A549 (cell line): ENCODE measurements at regions not wholly inside any gene's neighbourhood (a gene's known extent, or its start where the extent isn't known, plus 50 kb on each side); places are given as distances from the start of the nearest gene placed in this dataset.

ENCODE experiments used
- ATAC-seq, 2 experiments: fragments of 200-7000 bp in 1 of 2; fragments of >200 bp in 1 of 2; cut with Nextera tagmentation in 1 of 2; cut with Tn5 transposase in 1 of 2; 3 replicates each; pipeline versions ENCODE4 v1.8.0 to v1.9.1; 2018 to 2020; ENCODE audit warnings: mild to moderate bottlenecking in 1 of 2, moderate library complexity in 1 of 2
- CTCF ChIA-PET: fragments of 300-600 bp; sonication (Branson Sonifier 250); formaldehyde crosslinking; extraction: SDS; loops from one replicate; lab custom pipeline; 2021; ENCODE audit warnings: antibody characterized with exemption, inconsistent platforms; lab: Yijun Ruan, JAX
- POLR2A ChIA-PET: fragments of 350-600 bp; formaldehyde crosslinking; extraction: SDS; loops from one replicate; lab custom pipeline; 2021; ENCODE audit warnings: antibody characterized with exemption, inconsistent platforms; lab: Yijun Ruan, JAX
- DNase-seq, 2 experiments: peaks; one replicate each; pipeline versions ENCODE4 v3.0.0 to v3.0.0-alpha.2; 2011 to 2016; ENCODE audit warnings: low read depth in 1 of 2, low spot score in 1 of 2
- FAIRE-seq: peaks from 2 replicates; lab custom pipeline; 2011; peaks lifted over from hg19 to GRCh38; lab: Jason Lieb, UNC
- H3K27ac ChIP-seq, 2 experiments: fragments of >200 bp; sonication (Bioruptor Twin); formaldehyde crosslinking; 3 replicates each; pipeline ENCODE4 v1.5.1; 2016 to 2017
- H3K4me1 ChIP-seq: fragments of >200 bp; sonication (Bioruptor Twin); formaldehyde crosslinking; 3 replicates; pipeline ENCODE4 v1.6.1; 2016
- H3K4me2 ChIP-seq: fragments of >200 bp; sonication (Bioruptor Twin); formaldehyde crosslinking; 3 replicates; pipeline ENCODE4 v1.6.1; 2016
- H3K4me3 ChIP-seq: fragments of >200 bp; sonication (Bioruptor Twin); formaldehyde crosslinking; 3 replicates; pipeline ENCODE4 v1.5.1; 2016
- H3K9me3 ChIP-seq: fragments of >200 bp; sonication (Bioruptor Twin); formaldehyde crosslinking; 3 replicates; pipeline ENCODE4 v1.6.1; 2016
- BHLHE40 ChIP-seq: IDR thresholded peaks from 2 replicates; pipeline ENCODE4 v1.6.1; 2012; ENCODE audit warnings: low read depth, low read length, inconsistent platforms
- CBX2 ChIP-seq: fragments of 200-600 bp; sonication (generic); IDR thresholded peaks from 2 replicates; pipeline ENCODE4 v1.6.1; 2016; ENCODE audit warnings: low read depth, mild to moderate bottlenecking, borderline replicate concordance
- CHD4 ChIP-seq: fragments of 200-600 bp; sonication (generic); IDR thresholded peaks from 2 replicates; pipeline ENCODE4 v1.6.1; 2016; ENCODE audit warnings: antibody characterized with exemption, mild to moderate bottlenecking, borderline replicate concordance
- E2F6 ChIP-seq: IDR thresholded peaks from 2 replicates; pipeline ENCODE4 v1.6.1; 2012; ENCODE audit warnings: low read depth, borderline replicate concordance
- EHF ChIP-seq: fragments of 250-450 bp; sonication (Bioruptor Pico); IDR thresholded peaks from 2 replicates; pipeline ENCODE4 v1.5.0; 2020; ENCODE audit warnings: mild to moderate bottlenecking
- EHMT2 ChIP-seq: fragments of 200-600 bp; sonication (generic); IDR thresholded peaks from 2 replicates; pipeline ENCODE4 v1.6.1; 2016; ENCODE audit warnings: antibody characterized with exemption, low read depth, mild to moderate bottlenecking, moderate library complexity
- ELK1 ChIP-seq: fragments of 150-350 bp; IDR thresholded peaks from 2 replicates; pipeline ENCODE4 v1.6.1; 2014; ENCODE audit warnings: low read depth, mild to moderate bottlenecking, low read length
- EP300 ChIP-seq, 2 experiments: fragments of >200 bp; sonication (Bioruptor Twin); formaldehyde crosslinking; IDR thresholded peaks; 2 replicates in 1 of 2; 3 replicates in 1 of 2; pipeline ENCODE4 v1.6.1; 2016 to 2017
- FOSB ChIP-seq: fragments of 250-450 bp; sonication (Bioruptor Pico); IDR thresholded peaks from 2 replicates; pipeline ENCODE4 v1.5.0; 2020; ENCODE audit warnings: mild to moderate bottlenecking, moderate library complexity
- FOSL2 ChIP-seq, 2 experiments: fragments of 450-650 bp in 1 of 2; fragments of >200 bp in 1 of 2; sonication (Bioruptor Twin) in 1 of 2; formaldehyde crosslinking; IDR thresholded peaks; 2 replicates each; pipeline versions ENCODE4 v1.5.0 to v1.6.1; 2016 to 2020; ENCODE audit warnings: mild to moderate bottlenecking in 1 of 2, moderate library complexity in 1 of 2
- FOXS1 ChIP-seq: fragments of 250-450 bp; sonication (Bioruptor Pico); IDR thresholded peaks from 2 replicates; pipeline ENCODE4 v1.5.0; 2020; ENCODE audit warnings: mild to moderate bottlenecking, moderate library complexity
- GATA3 ChIP-seq: IDR thresholded peaks from 2 replicates; pipeline ENCODE4 v1.6.1; 2012; ENCODE audit warnings: borderline replicate concordance
- HDAC2 ChIP-seq: fragments of 200-600 bp; sonication (generic); IDR thresholded peaks from 2 replicates; pipeline ENCODE4 v1.6.1; 2016
- HOXA7 ChIP-seq: fragments of 250-450 bp; sonication (Bioruptor Pico); IDR thresholded peaks from 2 replicates; pipeline ENCODE4 v1.5.0; 2020; ENCODE audit warnings: mild to moderate bottlenecking, moderate library complexity
- HOXB13 ChIP-seq: fragments of 250-450 bp; sonication (Bioruptor Pico); IDR thresholded peaks from 2 replicates; pipeline ENCODE4 v1.5.0; 2020; ENCODE audit warnings: low read depth, mild to moderate bottlenecking, moderate library complexity
- MAFK ChIP-seq: fragments of 450-650 bp; IDR thresholded peaks from 2 replicates; pipeline ENCODE4 v1.6.1; 2014; ENCODE audit not compliant: partially characterized antibody
- MAX ChIP-seq: IDR thresholded peaks from 2 replicates; pipeline ENCODE4 v1.6.1; 2012
- POLR2A ChIP-seq: IDR thresholded peaks from 2 replicates; pipeline ENCODE4 v1.6.1; 2012; ENCODE audit warnings: mild to moderate bottlenecking, low read length
- RAD21 ChIP-seq, 2 experiments: fragments of >200 bp in 1 of 2; sonication (Bioruptor Twin) in 1 of 2; formaldehyde crosslinking in 1 of 2; IDR thresholded peaks in 1 of 2; conservative IDR thresholded peaks in 1 of 2; 2 replicates in 1 of 2; 3 replicates in 1 of 2; pipeline ENCODE4 v1.6.1; 2012 to 2018; ENCODE audit warnings: inconsistent platforms in 1 of 2
- SMC3 ChIP-seq: fragments of >200 bp; sonication (Bioruptor Twin); formaldehyde crosslinking; IDR thresholded peaks from 3 replicates; pipeline ENCODE4 v1.6.1; 2018; ENCODE audit warnings: inconsistent platforms
- TFCP2L1 ChIP-seq: fragments of 250-450 bp; sonication (Bioruptor Pico); IDR thresholded peaks from 2 replicates; pipeline ENCODE4 v1.5.0; 2021; ENCODE audit warnings: mild to moderate bottlenecking
- TP53 ChIP-seq: fragments of 250-450 bp; sonication (Bioruptor Pico); IDR thresholded peaks from 2 replicates; pipeline ENCODE4 v1.5.0; 2021; ENCODE audit warnings: mild to moderate bottlenecking, moderate library complexity
- ZC3H11A ChIP-seq: fragments of 450-650 bp; IDR thresholded peaks from 2 replicates; pipeline ENCODE4 v1.6.1; 2014; ENCODE audit warnings: antibody characterized with exemption, mild to moderate bottlenecking
- ZNF302 ChIP-seq: fragments of 250-450 bp; sonication (Bioruptor Pico); IDR thresholded peaks from 2 replicates; pipeline ENCODE4 v1.9.0; 2021; ENCODE audit warnings: inconsistent platforms, mild to moderate bottlenecking, moderate library complexity
- WGBS: methylation state at CpG from one replicate; pipeline ENCODE4 v1.1.6; 2017; ENCODE audit errors: missing lambda C conversion rate; 5-methylcytosine and 5-hydroxymethylcytosine counted together

- ATAC-seq (no peak), DNase-seq (no peak), FAIRE-seq (no peak)
- Histone ChIP-seq H3K4me2 (no peak overlapping the region), H3K9me3 (no peaks in the 10 kb centered on the region), H3K4me3 (no peak overlapping the region), H3K27ac (no peak overlapping the region), H3K4me1 (no peaks in the 10 kb centered on the region)
- ChIA-PET CTCF (no interaction called here), POLR2A (no interaction called here)
- WGBS, result 58% methylated on average over 7 of the region's 7 CpGs
- TF ChIP-seq MAFK (no peak), CBX2 (no peak), EHMT2 (no peak)
These were observed 99.6 kb downstream of the ODF2L start for GRCh38 chr1:86296305-86297205.

- FAIRE-seq, result no peak
- no peak overlapping the region for H3K27ac ChIP-seq
- TF ChIP-seq FOSL2 (IDR thresholded peaks at IDR 0.05) (no peak), FOSL2 (CRISPR knock-in tag; IDR thresholded peaks at IDR 0.05) (no peak), GATA3 (no peak), EHF (CRISPR knock-in tag) (no peak), HDAC2 (no peak), HOXA7 (no peak), BHLHE40 (no peak), ZC3H11A (no peak), EP300 (IDR thresholded peaks at IDR 0.05) (no peak), MAX (no peak), TFCP2L1 (CRISPR knock-in tag) (no peak), FOSB (no peak), ELK1 (no peak), ZNF302 (CRISPR knock-in tag) (no peak), SMC3 (no peak), FOXS1 (CRISPR knock-in tag) (no peak), RAD21 (conservative IDR thresholded peaks at IDR 0.05 in 1 of 2, IDR thresholded peaks at IDR 0.05 in 1 of 2) (no peak)
- 0% methylated on average over 1 of the region's 1 CpG for WGBS
- no peak overlapping the region for H3K4me3 ChIP-seq
- no peaks in the 10 kb centered on the region for H3K4me1 ChIP-seq
- no peak for DNase-seq
- no peaks in the 10 kb centered on the region for H3K9me3 ChIP-seq
- no peak overlapping the region for H3K4me2 ChIP-seq
- ATAC-seq, result no peak
- POLR2A ChIA-PET, result no interaction called here
- CTCF ChIA-PET, result no interaction called here
These were observed 106.4 kb downstream of the ODF2L start for GRCh38 chr1:86289746-86290145.

GRCh38 chr1:86289161-86289560, 107.0 kb downstream of the ODF2L start:
- POLR2A ChIA-PET, result no interaction called here
- no peak for FAIRE-seq
- no peaks in the 10 kb centered on the region for H3K4me1 ChIP-seq

More at GRCh38 chr1:86289161-86289560, 107.0 kb downstream of the ODF2L start:
- Histone ChIP-seq H3K27ac (no peak overlapping the region), H3K4me3 (no peak overlapping the region), H3K9me3 (no peaks in the 10 kb centered on the region), H3K4me2 (no peak overlapping the region)
- no peak for TF ChIP-seq EHMT2
- TF ChIP-seq CHD4, result no peak
- TF ChIP-seq ELK1, result no peak
- no peak for TF ChIP-seq POLR2A
- no peak for TF ChIP-seq HOXB13 (CRISPR knock-in tag)
- no peak for TF ChIP-seq BHLHE40
- TF ChIP-seq TP53 (CRISPR knock-in tag), result no peak
- TF ChIP-seq E2F6, result no peak
- DNase-seq (no peak), ATAC-seq (no peak)
- CTCF ChIA-PET, result no interaction called here
